GM23338 (cell line): ENCODE measurements at regions not wholly inside any gene's neighbourhood (a gene's known extent, or its start where the extent isn't known, plus 50 kb on each side); places are given as distances from the start of the nearest gene placed in this dataset.

Experiments
- ATAC-seq: fragments of 200-7000 bp; cut with Tn5 transposase; 3 replicates; pipeline ENCODE4 v1.9.1; 2020
- DNase-seq: peaks from one replicate; pipeline ENCODE4 v3.0.0-alpha.2; 2015; ENCODE audit warnings: low spot score
- H2AFZ ChIP-seq: fragments of 200-600 bp; sonication (generic); 2 replicates; pipeline ENCODE4 v1.8.0; 2016; ENCODE audit warnings: antibody characterized with exemption, mild to moderate bottlenecking, moderate library complexity
- H3F3A ChIP-seq: fragments of 200-600 bp; sonication (generic); replicated peaks from 2 replicates; pipeline ENCODE4 v1.8.0; 2017; ENCODE audit warnings: antibody characterized with exemption, mixed run types, low read depth
- H3K27ac ChIP-seq: fragments of 200-600 bp; sonication (generic); 2 replicates; pipeline ENCODE4 v1.6.1; 2016; ENCODE audit warnings: low read depth
- H3K27me3 ChIP-seq: fragments of 200-600 bp; sonication (generic); 2 replicates; pipeline ENCODE4 v1.8.0; 2016; ENCODE audit warnings: mild to moderate bottlenecking, mixed run types, moderate library complexity; ENCODE audit not compliant: insufficient read depth
- H3K36me3 ChIP-seq: fragments of 200-600 bp; sonication (generic); 2 replicates; pipeline ENCODE4 v1.8.0; 2016; ENCODE audit warnings: mild to moderate bottlenecking; ENCODE audit not compliant: insufficient read depth
- H3K4me1 ChIP-seq: fragments of 200-600 bp; sonication (generic); 2 replicates; pipeline ENCODE4 v1.8.0; 2016; ENCODE audit warnings: mild to moderate bottlenecking, moderate library complexity; ENCODE audit not compliant: insufficient read depth
- H3K4me2 ChIP-seq: fragments of 200-600 bp; sonication (generic); 2 replicates; pipeline ENCODE4 v1.7.1; 2017; ENCODE audit warnings: mixed run types
- H3K4me3 ChIP-seq: fragments of 200-600 bp; sonication (generic); 2 replicates; pipeline ENCODE4 v1.6.1; 2016; ENCODE audit warnings: mixed run types
- H3K79me2 ChIP-seq: fragments of 200-600 bp; sonication (generic); replicated peaks from 2 replicates; pipeline ENCODE4 v1.8.0; 2017; ENCODE audit warnings: mild to moderate bottlenecking; ENCODE audit not compliant: insufficient read depth
- H3K9me2 ChIP-seq: fragments of 200-600 bp; sonication (generic); 2 replicates; pipeline ENCODE4 v1.8.0; 2017; ENCODE audit not compliant: insufficient read depth
- H4K20me1 ChIP-seq: fragments of 200-600 bp; sonication (generic); replicated peaks from 2 replicates; pipeline ENCODE4 v1.8.0; 2017; ENCODE audit warnings: mild to moderate bottlenecking; ENCODE audit not compliant: insufficient read depth
- H3K27ac Mint-ChIP-seq: 2 replicates; pipeline ENCODE4 v1.8.0; 2020; ENCODE audit warnings: inconsistent platforms, mild to moderate bottlenecking, moderate library complexity, mixed read lengths
- H3K27me3 Mint-ChIP-seq: 3 replicates; pipeline ENCODE4 v1.8.0; 2022; ENCODE audit warnings: low read depth, mild to moderate bottlenecking, moderate library complexity, mixed read lengths, inconsistent platforms; ENCODE audit not compliant: insufficient read depth, poor library complexity
- H3K36me3 Mint-ChIP-seq: 3 replicates; pipeline ENCODE4 v1.8.0; 2021; ENCODE audit warnings: low read depth, mild to moderate bottlenecking, inconsistent platforms, moderate library complexity, mixed read lengths
- H3K4me1 Mint-ChIP-seq: 3 replicates; pipeline ENCODE4 v1.8.0; 2020; ENCODE audit warnings: mild to moderate bottlenecking, inconsistent platforms, mixed read lengths
- H3K4me3 Mint-ChIP-seq: 3 replicates; pipeline ENCODE4 v1.8.0; 2021; ENCODE audit warnings: moderate library complexity, mild to moderate bottlenecking, inconsistent platforms, mixed read lengths
- H3K9me3 Mint-ChIP-seq: 3 replicates; pipeline ENCODE4 v1.8.0; 2020; ENCODE audit warnings: moderate library complexity, mild to moderate bottlenecking, inconsistent platforms, mixed read lengths
- CREB1 ChIP-seq: fragments of 250-450 bp; sonication (Bioruptor Pico); IDR thresholded peaks from 2 replicates; pipeline ENCODE4 v1.5.0; 2020; ENCODE audit warnings: low read depth, mild to moderate bottlenecking, moderate library complexity
- CTCF ChIP-seq, 2 experiments: fragments of 200-600 bp in 1 of 2; sonication (generic) in 1 of 2; conservative IDR thresholded peaks; 2 replicates each; pipeline versions ENCODE4 v1.5.1 to v1.6.1; 2016 to 2017; ENCODE audit warnings: antibody characterized with exemption in 2 of 2, low read depth in 2 of 2, mild to moderate bottlenecking in 2 of 2, moderate library complexity in 1 of 2
- ETS1 ChIP-seq: IDR thresholded peaks from 2 replicates; pipeline ENCODE4 v1.6.1; 2016; ENCODE audit warnings: antibody characterized with exemption
- EZH2 ChIP-seq: fragments of 200-600 bp; sonication (generic); IDR thresholded peaks from one replicate; pipeline ENCODE4 v1.8.0; 2017; ENCODE audit warnings: antibody characterized with exemption, mild to moderate bottlenecking, low read depth; ENCODE audit not compliant: unreplicated experiment
- EZH2phosphoT487 ChIP-seq: fragments of 200-600 bp; sonication (generic); IDR thresholded peaks from one replicate; pipeline ENCODE4 v1.8.1; 2018; ENCODE audit warnings: antibody characterized with exemption; ENCODE audit not compliant: unreplicated experiment
- JUNB ChIP-seq: IDR thresholded peaks from one replicate; pipeline ENCODE4 v1.6.1; 2016; ENCODE audit warnings: antibody characterized with exemption; ENCODE audit not compliant: unreplicated experiment
- NANOG ChIP-seq: IDR thresholded peaks from 2 replicates; pipeline ENCODE4 v1.6.1; 2016; ENCODE audit warnings: antibody characterized with exemption, borderline replicate concordance
- POLR2AphosphoS5 ChIP-seq: IDR thresholded peaks from 2 replicates; pipeline ENCODE4 v1.6.1; 2016; ENCODE audit warnings: antibody characterized with exemption, low read depth
- STAT1 ChIP-seq: IDR thresholded peaks from one replicate; pipeline ENCODE4 v1.6.1; 2016; ENCODE audit warnings: antibody characterized with exemption; ENCODE audit not compliant: unreplicated experiment
- ZNF114 ChIP-seq: fragments of 250-450 bp; sonication (Bioruptor Pico); IDR thresholded peaks from 2 replicates; pipeline ENCODE4 v1.5.0; 2020; ENCODE audit warnings: mild to moderate bottlenecking, moderate library complexity
- ZNF331 ChIP-seq: fragments of 250-450 bp; sonication (Bioruptor Pico); IDR thresholded peaks from 2 replicates; pipeline ENCODE4 v1.5.0; 2020; ENCODE audit warnings: low read depth, mild to moderate bottlenecking, moderate library complexity
- ZNF462 ChIP-seq: fragments of 250-450 bp; sonication (Bioruptor Pico); IDR thresholded peaks from 2 replicates; pipeline ENCODE4 v1.5.0; 2020; ENCODE audit warnings: mild to moderate bottlenecking, moderate library complexity
- TF ChIP-seq, protein P1 (sequence below): IDR thresholded peaks from one replicate; pipeline ENCODE4 v1.6.1; 2018; ENCODE audit warnings: antibody characterized with exemption; ENCODE audit not compliant: unreplicated experiment

GRCh38 chr4:66655505-66655904, 889.8 kb downstream of the CENPC start:
- no peak overlapping the region for H3K4me3 Mint-ChIP-seq
- no peaks in the 10 kb centered on the region for H3K4me1 Mint-ChIP-seq
- H3K4me1 ChIP-seq: no peaks in the 10 kb centered on the region
- H3K9me2 ChIP-seq: no peaks in the 10 kb centered on the region
- TF ChIP-seq POLR2AphosphoS5 (no peak), CTCF (conservative IDR thresholded peaks at IDR 0.05; ENCODE audit: low read depth in 2 of 2) (no peak), ZNF114 (CRISPR knock-in tag) (no peak), NANOG (no peak), ZNF331 (CRISPR knock-in tag) (no peak), CREB1 (CRISPR knock-in tag) (no peak), ETS1 (no peak), ZNF462 (CRISPR knock-in tag) (no peak), JUNB (no peak), EZH2 (no peak), EZH2phosphoT487 (no peak), STAT1 (no peak)
- TF ChIP-seq, protein P1, sequence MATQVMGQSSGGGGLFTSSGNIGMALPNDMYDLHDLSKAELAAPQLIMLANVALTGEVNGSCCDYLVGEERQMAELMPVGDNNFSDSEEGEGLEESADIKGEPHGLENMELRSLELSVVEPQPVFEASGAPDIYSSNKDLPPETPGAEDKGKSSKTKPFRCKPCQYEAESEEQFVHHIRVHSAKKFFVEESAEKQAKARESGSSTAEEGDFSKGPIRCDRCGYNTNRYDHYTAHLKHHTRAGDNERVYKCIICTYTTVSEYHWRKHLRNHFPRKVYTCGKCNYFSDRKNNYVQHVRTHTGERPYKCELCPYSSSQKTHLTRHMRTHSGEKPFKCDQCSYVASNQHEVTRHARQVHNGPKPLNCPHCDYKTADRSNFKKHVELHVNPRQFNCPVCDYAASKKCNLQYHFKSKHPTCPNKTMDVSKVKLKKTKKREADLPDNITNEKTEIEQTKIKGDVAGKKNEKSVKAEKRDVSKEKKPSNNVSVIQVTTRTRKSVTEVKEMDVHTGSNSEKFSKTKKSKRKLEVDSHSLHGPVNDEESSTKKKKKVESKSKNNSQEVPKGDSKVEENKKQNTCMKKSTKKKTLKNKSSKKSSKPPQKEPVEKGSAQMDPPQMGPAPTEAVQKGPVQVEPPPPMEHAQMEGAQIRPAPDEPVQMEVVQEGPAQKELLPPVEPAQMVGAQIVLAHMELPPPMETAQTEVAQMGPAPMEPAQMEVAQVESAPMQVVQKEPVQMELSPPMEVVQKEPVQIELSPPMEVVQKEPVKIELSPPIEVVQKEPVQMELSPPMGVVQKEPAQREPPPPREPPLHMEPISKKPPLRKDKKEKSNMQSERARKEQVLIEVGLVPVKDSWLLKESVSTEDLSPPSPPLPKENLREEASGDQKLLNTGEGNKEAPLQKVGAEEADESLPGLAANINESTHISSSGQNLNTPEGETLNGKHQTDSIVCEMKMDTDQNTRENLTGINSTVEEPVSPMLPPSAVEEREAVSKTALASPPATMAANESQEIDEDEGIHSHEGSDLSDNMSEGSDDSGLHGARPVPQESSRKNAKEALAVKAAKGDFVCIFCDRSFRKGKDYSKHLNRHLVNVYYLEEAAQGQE: no peak
- no peaks in the 10 kb centered on the region for H3K36me3 ChIP-seq
- no peaks in the 10 kb centered on the region for H3K27me3 Mint-ChIP-seq
- H3F3A ChIP-seq: no peaks in the 10 kb centered on the region
- no peaks in the 10 kb centered on the region for H3K9me3 Mint-ChIP-seq
- no peak overlapping the region for H3K4me3 ChIP-seq
- H3K79me2 ChIP-seq: no peaks in the 10 kb centered on the region
- no peak for ATAC-seq
- no peaks in the 10 kb centered on the region for H4K20me1 ChIP-seq
- DNase-seq: no peak
- H3K27me3 ChIP-seq: no peaks in the 10 kb centered on the region
- no peak overlapping the region for H3K4me2 ChIP-seq
- no peak overlapping the region for H2AFZ ChIP-seq
- no peak overlapping the region for H3K27ac Mint-ChIP-seq
- H3K27ac ChIP-seq: no peak overlapping the region
- no peaks in the 10 kb centered on the region for H3K36me3 Mint-ChIP-seq
